Activated CD4-positive, alpha-beta memory T cell treated with anti-CD3 and anti-CD28 coated beads for 36 hours (primary cell): ENCODE measurements at regions not wholly inside any gene's neighbourhood (a gene's known extent, or its start where the extent isn't known, plus 50 kb on each side); places are given as distances from the start of the nearest gene placed in this dataset.
"Not testable (repeated sequence)": the region's sequence is repeated elsewhere in the genome, so short reads cannot be mapped to it uniquely, and the experiment has no call there.

Experiments
- CTCF ChIA-PET: fragments of 350-600 bp; sonication (Branson Sonifier 250); formaldehyde crosslinking; loops from one replicate; lab custom pipeline; 2021; ENCODE audit warnings: antibody characterized with exemption, inconsistent platforms; lab: Charles Lee
- POLR2A ChIA-PET: fragments of 350-600 bp; sonication (Branson Sonifier 250); formaldehyde crosslinking; loops from one replicate; lab custom pipeline; 2021; ENCODE audit warnings: antibody characterized with exemption; lab: Charles Lee
- DNase-seq: peaks from one replicate; pipeline ENCODE4 v3.0.0-alpha.2; 2020
- H3K27ac Mint-ChIP-seq: one replicate; pipeline ENCODE4 v1.8.0; 2021; ENCODE audit warnings: mixed read lengths
- H3K27me3 Mint-ChIP-seq: one replicate; pipeline ENCODE4 v1.8.0; 2021; ENCODE audit warnings: mixed read lengths
- H3K36me3 Mint-ChIP-seq: one replicate; pipeline ENCODE4 v1.8.0; 2021; ENCODE audit warnings: mixed read lengths
- H3K4me1 Mint-ChIP-seq: one replicate; pipeline ENCODE4 v1.8.0; 2021; ENCODE audit warnings: low read depth, mixed read lengths
- H3K4me3 Mint-ChIP-seq: one replicate; pipeline ENCODE4 v1.8.0; 2021; ENCODE audit warnings: mild to moderate bottlenecking, mixed read lengths
- H3K9me3 Mint-ChIP-seq: one replicate; pipeline ENCODE4 v1.8.0; 2021; ENCODE audit warnings: mixed read lengths
- intact Hi-C: fragments of 100-400 bp; cut with micrococcal nuclease; formaldehyde crosslinking; loops from one replicate; pipeline ENCODE4 v1.15.1; 2023

DNA sequence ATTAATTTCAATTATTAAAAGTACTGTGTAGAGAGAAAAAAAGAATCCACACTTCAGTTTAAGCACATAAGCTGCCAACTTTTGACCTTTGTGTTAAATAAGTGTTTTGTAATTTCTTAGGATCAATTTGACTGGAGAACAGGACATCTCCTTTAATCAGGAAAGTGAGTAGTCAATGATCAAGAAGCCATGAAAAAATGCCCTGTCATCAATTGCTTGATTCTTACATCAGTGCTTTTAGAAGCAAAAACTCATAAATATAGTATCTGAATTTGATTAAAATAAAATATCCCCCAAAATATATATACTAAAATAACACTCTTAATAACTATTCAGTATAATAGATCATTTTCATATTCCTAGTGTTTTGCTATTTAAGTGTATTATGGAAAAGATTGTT, 409.0 kb downstream of the TAFA4 start:
- DNase-seq = no peak
- no peaks in the 10 kb centered on the region for H3K4me1 Mint-ChIP-seq
- no peaks in the 10 kb centered on the region for H3K36me3 Mint-ChIP-seq
- ChIA-PET POLR2A (no interaction called here), CTCF (no interaction called here)
- no peak overlapping the region for H3K4me3 Mint-ChIP-seq
- H3K27ac Mint-ChIP-seq = no peak overlapping the region
- no peaks in the 10 kb centered on the region for H3K27me3 Mint-ChIP-seq
- intact Hi-C loops = no loop called here
- no peaks in the 10 kb centered on the region for H3K9me3 Mint-ChIP-seq

DNA sequence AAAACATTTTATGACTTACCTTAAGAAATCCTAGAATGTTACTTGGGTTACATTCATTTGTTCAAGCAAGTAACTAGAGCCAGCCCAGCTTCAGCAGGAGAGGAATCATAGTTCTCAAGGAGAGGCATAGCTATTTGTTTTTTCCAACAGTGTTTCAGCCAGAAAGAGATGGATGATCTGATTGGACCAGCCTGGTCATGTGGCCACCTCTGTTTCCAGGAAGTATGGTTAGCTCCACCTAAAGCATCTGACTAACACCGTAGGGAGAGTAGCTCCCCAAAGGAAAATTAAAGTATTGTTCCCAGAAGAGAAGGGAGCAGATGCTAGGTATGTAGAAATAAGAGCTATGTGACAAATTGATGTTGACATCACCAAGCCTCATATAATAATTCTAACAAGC, 417.1 kb downstream of the TAFA4 start:
- Mint-ChIP-seq H3K27ac (no peak overlapping the region), H3K9me3 (no peaks in the 10 kb centered on the region), H3K36me3 (no peaks in the 10 kb centered on the region), H3K4me3 (no peak overlapping the region), H3K4me1 (no peaks in the 10 kb centered on the region), H3K27me3 (no peaks in the 10 kb centered on the region)
- ChIA-PET CTCF (no interaction called here), POLR2A (no interaction called here)
- DNase-seq = no peak
- intact Hi-C loops = no loop called here

DNA sequence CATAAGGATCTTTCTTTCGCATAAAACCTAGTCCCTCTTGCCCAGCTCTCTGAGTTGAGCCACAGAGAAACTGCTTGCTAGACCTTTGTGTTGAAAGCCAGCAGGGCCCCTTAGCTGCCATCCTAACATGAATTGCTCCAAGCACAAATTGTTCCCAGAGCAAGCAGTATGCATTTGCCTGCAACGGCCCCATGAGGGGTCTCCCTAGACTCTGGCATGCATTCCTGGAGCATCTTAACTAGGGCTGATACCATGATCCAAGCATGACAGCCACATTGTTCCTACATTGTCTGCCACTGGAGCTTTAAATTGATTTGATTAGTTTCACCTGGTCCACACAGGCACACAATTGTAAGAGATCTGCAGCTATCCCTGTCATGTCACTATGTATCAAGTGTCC, 428.1 kb downstream of the TAFA4 start:
- Mint-ChIP-seq H3K4me3 (no peak overlapping the region), H3K9me3 (peaks cover 4% of the 10 kb centered on the region), H3K27ac (no peak overlapping the region), H3K27me3 (no peaks in the 10 kb centered on the region), H3K4me1 (no peaks in the 10 kb centered on the region), H3K36me3 (peaks cover 4% of the 10 kb centered on the region)
- DNase-seq = no peak
- intact Hi-C loops = no loop called here
- CTCF ChIA-PET = interaction anchor here (0.5 to 1.2 kb wide), 2 partner anchors 12 to 42 kb away, joined by 3 read pairs; no protein-coding TSS in a partner anchor
- POLR2A ChIA-PET = no interaction called here

DNA sequence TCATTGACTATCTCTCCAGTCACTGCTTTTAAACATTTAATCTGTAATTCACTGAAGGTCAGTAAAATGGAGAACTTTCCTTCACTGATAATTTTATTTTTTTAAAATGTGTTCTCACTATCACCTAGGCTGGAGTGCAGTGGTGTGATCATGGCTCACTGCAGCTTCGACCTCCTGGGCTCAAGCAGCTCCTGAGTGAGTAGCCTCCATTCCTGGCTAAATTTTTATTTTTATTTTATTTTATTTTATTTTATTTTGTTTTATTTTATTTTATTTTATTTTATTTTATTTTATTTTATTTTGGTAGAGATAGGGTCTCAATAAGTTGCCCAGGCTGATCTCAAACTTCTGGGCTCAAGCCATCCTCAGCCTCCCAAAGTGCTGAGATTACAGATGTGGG, 446.5 kb downstream of the TAFA4 start:
- H3K36me3 Mint-ChIP-seq, H3K4me1 Mint-ChIP-seq, H3K9me3 Mint-ChIP-seq, DNase-seq, H3K4me3 Mint-ChIP-seq, CTCF ChIA-PET, H3K27me3 Mint-ChIP-seq, POLR2A ChIA-PET, intact Hi-C loops, H3K27ac Mint-ChIP-seq: not testable (repeated sequence)

DNA sequence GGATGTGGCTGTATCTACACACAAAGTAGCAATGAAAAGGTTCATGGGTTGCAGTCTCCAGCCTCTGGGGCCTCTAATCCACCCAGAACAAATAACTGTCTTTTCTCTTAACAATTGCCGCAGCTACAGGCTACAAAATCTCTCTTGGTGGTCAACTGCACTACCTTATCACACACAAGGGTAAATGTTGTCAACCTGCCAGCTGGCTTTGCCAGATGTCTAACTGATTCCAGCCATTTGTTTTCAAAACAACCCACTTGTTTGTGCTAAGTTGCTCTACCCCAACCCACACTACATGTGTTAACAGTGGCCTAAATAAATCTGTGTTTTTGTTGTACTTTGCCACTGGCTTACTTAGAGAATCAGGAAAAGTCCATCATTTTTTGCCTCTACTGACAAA, 447.3 kb downstream of the TAFA4 start:
- Mint-ChIP-seq H3K27me3 (no peaks in the 10 kb centered on the region), H3K9me3 (no peaks in the 10 kb centered on the region), H3K4me1 (no peaks in the 10 kb centered on the region), H3K4me3 (no peak overlapping the region), H3K27ac (no peak overlapping the region), H3K36me3 (no peaks in the 10 kb centered on the region)
- intact Hi-C loops = no loop called here
- POLR2A ChIA-PET = no interaction called here
- no peak for DNase-seq
- CTCF ChIA-PET = no interaction called here

DNA sequence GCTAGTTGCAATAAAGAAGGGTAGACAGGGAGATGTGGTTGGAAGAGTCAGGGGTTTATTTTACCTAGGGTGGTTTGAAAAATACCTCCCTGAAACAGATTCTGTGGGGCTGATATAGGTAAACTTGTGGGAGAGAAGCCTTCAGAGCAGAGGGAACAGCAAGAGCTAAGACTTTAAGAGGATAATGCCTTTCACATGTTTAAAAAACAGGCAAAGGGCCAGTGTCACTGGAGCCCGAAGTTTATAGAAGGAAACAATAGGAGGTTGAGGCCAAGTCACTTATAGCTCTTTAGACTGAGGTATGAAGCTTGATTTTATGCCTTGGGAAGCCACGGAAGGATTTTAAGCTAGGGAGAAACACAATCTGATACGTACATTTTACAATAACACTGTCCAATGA, 448.7 kb downstream of the TAFA4 start:
- Mint-ChIP-seq H3K27ac (no peak overlapping the region), H3K36me3 (no peaks in the 10 kb centered on the region), H3K4me3 (no peak overlapping the region), H3K27me3 (no peaks in the 10 kb centered on the region), H3K4me1 (no peaks in the 10 kb centered on the region), H3K9me3 (no peaks in the 10 kb centered on the region)
- DNase-seq = no peak
- CTCF ChIA-PET = no interaction called here
- intact Hi-C loops = no loop called here
- POLR2A ChIA-PET = no interaction called here

DNA sequence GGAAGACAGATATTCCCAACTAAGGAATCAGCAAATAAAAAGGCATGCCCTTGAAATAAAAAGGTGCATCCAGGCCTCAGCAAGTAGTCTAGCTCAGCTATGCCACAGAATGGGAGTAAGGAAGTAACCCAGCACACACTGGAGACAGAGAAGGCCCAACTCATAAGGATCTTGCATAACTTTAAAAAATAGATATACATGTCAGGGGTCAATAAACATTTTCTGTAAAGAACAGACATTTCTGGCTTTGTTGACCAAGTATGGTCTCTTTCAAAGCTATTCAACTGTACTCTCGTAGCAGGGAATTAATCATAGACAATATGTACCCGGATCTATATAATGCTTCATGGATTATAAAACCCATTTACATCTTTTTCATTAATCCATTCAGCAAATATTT, 449.3 kb downstream of the TAFA4 start:
- ChIA-PET POLR2A (no interaction called here), CTCF (no interaction called here)
- Mint-ChIP-seq H3K4me3 (no peak overlapping the region), H3K9me3 (no peaks in the 10 kb centered on the region), H3K27me3 (no peaks in the 10 kb centered on the region), H3K4me1 (no peaks in the 10 kb centered on the region), H3K36me3 (no peaks in the 10 kb centered on the region), H3K27ac (no peak overlapping the region)
- intact Hi-C loops = no loop called here
- no peak for DNase-seq

DNA sequence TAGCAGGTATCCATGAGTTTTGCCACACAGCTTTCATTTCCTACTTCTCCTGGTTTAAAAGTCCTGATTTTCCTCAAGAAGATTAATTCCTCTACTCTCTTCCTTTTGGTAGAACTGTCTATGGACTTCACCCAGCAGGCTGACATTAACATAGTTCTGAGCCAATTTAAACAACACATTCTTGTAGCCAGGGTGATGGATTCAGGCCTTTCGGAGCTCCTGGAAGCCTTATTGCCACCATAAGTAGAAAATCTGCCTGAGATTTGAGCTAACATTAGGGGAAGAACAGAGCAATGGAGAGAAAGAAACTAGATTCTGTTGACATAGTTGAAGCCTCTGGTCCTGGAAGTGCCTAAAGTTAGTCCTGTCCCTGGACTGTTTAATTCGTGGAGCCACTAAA, 449.8 kb downstream of the TAFA4 start:
- ChIA-PET CTCF (no interaction called here), POLR2A (no interaction called here)
- DNase-seq = no peak
- Mint-ChIP-seq H3K27me3 (no peaks in the 10 kb centered on the region), H3K4me3 (no peak overlapping the region), H3K27ac (no peak overlapping the region), H3K36me3 (no peaks in the 10 kb centered on the region), H3K9me3 (no peaks in the 10 kb centered on the region), H3K4me1 (no peaks in the 10 kb centered on the region)
- intact Hi-C loops = no loop called here

DNA sequence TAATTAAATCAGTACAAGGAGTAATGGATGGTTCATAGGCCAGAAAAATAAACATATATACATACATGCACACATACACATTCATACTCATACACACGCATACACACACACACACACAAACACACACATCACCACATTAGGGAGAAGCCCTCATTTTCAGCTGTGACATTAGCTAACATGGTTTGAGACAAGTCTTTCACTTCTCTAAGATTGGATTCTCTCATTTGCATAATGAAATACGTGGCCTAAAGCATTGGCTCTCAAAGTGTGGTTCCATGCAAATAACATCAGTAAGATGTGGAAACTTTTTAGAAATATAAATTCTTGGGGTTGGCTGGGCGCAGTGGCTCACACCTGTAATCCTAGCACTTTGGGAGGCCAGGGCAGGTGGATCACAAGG, 452.6 kb downstream of the TAFA4 start:
- H3K27me3 Mint-ChIP-seq = no peaks in the 10 kb centered on the region
- H3K4me3 Mint-ChIP-seq = no peak overlapping the region
- intact Hi-C loops = no loop called here
- ChIA-PET POLR2A (no interaction called here), CTCF (no interaction called here)
- DNase-seq = no peak
- H3K36me3 Mint-ChIP-seq = no peaks in the 10 kb centered on the region
- no peak overlapping the region for H3K27ac Mint-ChIP-seq
- H3K9me3 Mint-ChIP-seq = no peaks in the 10 kb centered on the region
- H3K4me1 Mint-ChIP-seq = no peaks in the 10 kb centered on the region

DNA sequence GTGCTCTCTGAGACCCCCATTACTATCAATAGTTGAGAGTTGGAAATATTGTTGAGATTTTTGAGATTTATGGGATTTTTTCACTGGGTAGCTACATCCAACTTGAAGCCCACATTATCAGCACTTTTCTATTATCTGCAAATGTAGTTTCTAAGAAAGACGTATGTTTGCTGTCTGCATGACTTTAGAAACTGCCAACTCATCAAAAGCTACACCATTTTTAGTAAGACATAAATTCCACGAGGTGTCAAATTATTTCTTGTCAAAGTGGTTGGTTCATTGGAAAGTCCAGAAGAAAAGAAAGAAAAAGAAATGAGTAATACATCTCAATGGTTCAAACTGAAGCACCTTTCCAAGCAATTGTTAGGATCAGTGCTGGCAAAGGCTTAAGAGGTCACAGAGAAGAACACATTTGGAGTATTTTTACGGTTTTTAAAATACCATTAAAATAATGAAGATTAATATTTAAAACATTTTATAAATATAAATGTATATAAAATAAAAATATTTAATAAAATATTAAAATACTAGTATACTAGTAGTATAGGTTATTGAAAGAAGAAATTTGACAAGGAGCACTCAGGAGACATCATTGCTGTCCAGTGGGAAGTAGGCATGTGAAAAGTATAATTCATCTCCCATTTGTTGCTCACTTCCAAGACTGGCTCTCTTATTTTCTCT, 463.5 kb downstream of the TAFA4 start:
- no peaks in the 10 kb centered on the region for H3K27me3 Mint-ChIP-seq
- H3K9me3 Mint-ChIP-seq = no peaks in the 10 kb centered on the region
- H3K27ac Mint-ChIP-seq = no peak overlapping the region
- peaks cover 5% of the 10 kb centered on the region for H3K36me3 Mint-ChIP-seq
- H3K4me1 Mint-ChIP-seq = no peaks in the 10 kb centered on the region
- ChIA-PET CTCF (no interaction called here), POLR2A (no interaction called here)
- no peak overlapping the region for H3K4me3 Mint-ChIP-seq
- DNase-seq = no peak
- intact Hi-C loops = no loop called here

DNA sequence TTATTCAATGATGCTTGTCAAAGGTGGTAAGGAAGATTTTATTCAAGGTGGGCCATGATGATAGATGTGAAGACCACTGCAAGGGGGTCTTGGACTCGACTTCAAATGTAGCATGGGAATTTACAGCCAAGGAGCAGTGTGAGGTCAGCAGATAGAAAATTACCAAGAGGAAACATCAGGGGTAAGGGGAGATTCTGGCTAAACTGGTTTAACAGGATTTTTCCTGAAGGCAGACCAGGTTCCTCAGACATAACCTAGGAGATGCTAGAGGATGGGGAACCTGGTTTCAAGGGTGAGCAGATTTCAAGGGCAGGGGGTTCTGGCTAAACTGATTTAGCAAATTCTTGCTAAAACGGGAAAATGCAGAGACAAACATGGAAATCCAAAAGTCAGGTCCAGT, 464.9 kb downstream of the TAFA4 start:
- Mint-ChIP-seq H3K4me1 (no peaks in the 10 kb centered on the region), H3K27me3 (no peaks in the 10 kb centered on the region), H3K27ac (no peak overlapping the region), H3K36me3 (peaks cover 5% of the 10 kb centered on the region), H3K4me3 (no peak overlapping the region), H3K9me3 (no peaks in the 10 kb centered on the region)
- intact Hi-C loops = no loop called here
- no peak for DNase-seq
- CTCF ChIA-PET = no interaction called here
- POLR2A ChIA-PET = no interaction called here

DNA sequence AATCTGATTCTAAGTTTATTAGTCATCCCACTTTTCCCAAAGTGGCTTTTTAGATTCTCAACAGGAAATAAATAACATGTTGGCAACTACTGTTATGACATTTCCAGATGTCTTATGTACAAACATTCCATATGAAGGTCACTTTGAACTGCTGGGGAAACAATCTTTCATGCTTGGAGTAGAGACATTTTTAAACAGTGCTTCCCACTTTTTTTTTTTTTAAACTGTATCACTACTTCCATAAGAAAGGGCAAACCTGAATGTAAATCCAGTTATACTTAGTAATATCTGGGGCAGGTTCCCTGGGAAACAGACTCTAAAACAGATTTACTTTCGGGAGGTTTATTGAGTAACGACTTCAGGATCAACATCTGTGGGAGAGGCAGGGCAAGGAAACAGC, 473.8 kb downstream of the TAFA4 start:
- intact Hi-C loops = no loop called here
- H3K36me3 Mint-ChIP-seq = peaks cover 6% of the 10 kb centered on the region
- no peaks in the 10 kb centered on the region for H3K4me1 Mint-ChIP-seq
- POLR2A ChIA-PET = no interaction called here
- CTCF ChIA-PET = no interaction called here
- H3K9me3 Mint-ChIP-seq = peaks cover 15% of the 10 kb centered on the region
- no peak overlapping the region for H3K4me3 Mint-ChIP-seq
- no peaks in the 10 kb centered on the region for H3K27me3 Mint-ChIP-seq
- no peak overlapping the region for H3K27ac Mint-ChIP-seq
- DNase-seq = no peak

DNA sequence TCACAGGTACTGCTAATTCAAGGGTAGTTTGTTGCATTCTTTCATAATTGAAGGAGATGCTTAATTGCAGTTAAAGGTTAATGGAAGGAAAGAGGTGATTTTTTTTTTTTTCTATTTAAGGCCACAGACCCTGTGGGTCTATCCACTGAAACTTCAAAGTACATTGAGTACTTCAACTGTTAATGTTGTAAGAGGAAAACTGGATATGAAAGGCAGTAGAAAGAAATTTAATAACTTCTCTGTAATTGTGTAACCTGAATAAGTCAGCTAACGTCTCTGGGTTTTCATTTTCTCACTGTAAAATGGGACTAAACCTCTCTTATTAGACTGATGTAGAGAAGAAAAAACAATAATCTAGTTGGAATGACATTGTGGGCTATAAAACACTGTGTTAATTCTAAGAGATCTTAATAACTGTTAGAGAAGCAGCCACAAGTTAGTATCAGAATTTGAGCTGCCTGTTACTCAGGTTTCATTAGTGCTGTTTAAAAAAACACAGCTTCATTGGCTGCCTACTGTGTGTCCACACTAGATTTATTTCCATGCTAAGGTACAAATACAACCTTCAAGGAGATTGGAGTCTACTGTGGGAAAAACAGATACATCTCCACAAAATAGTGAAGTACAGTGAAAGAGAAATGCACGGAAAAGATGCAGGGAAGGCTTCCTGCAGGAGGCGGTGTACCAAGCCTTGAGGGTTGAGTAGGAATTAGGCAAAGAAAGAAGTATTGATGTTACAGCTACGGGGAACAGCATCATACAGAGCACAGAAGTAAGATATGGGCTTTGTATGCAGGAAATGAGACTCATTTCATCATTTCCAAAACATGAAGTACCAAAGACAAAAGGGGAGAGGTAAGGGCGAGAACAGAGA, 483.6 kb downstream of the TAFA4 start:
- Mint-ChIP-seq H3K4me3 (no peak overlapping the region), H3K4me1 (no peaks in the 10 kb centered on the region), H3K36me3 (no peaks in the 10 kb centered on the region), H3K27ac (no peak overlapping the region), H3K9me3 (no peaks in the 10 kb centered on the region), H3K27me3 (no peaks in the 10 kb centered on the region)
- ChIA-PET CTCF (no interaction called here), POLR2A (no interaction called here)
- no peak for DNase-seq
- intact Hi-C loops = no loop called here
